HT1080 (cell line): ENCODE measurements at regions not wholly inside any gene's neighbourhood (a gene's known extent, or its start where the extent isn't known, plus 50 kb on each side); places are given as distances from the start of the nearest gene placed in this dataset.
"Not testable (repeated sequence)": the region's sequence is repeated elsewhere in the genome, so short reads cannot be mapped to it uniquely, and the experiment has no call there.

Source experiments
- DNase-seq: peaks from one replicate; pipeline ENCODE4 v3.0.0-alpha.2; 2015; ENCODE audit warnings: low read depth

- no peak for DNase-seq
Measured at GRCh38 chr10:100661520-100661919, 83.9 kb upstream of the PAX2 start.

- no peak for DNase-seq
Measured at GRCh38 chr10:100662067-100662466, 83.3 kb upstream of the PAX2 start.

- DNase-seq: no peak
Measured at GRCh38 chr10:100664316-100665149, 80.8 kb upstream of the PAX2 start.

GRCh38 chr10:100666634-100667033 is 78.7 kb upstream of the PAX2 start:
- not testable (repeated sequence) for DNase-seq

GRCh38 chr10:100669616-100670015 is 75.8 kb upstream of the PAX2 start:
- DNase-seq: no peak

GRCh38 chr10:100670368-100670767 is 75.0 kb upstream of the PAX2 start:
- no peak for DNase-seq

- no peak for DNase-seq
Measured at GRCh38 chr10:100670828-100671479, 74.4 kb upstream of the PAX2 start.

GRCh38 chr10:100672199-100672598 is 73.2 kb upstream of the PAX2 start:
- DNase-seq: no peak

- DNase-seq: no peak
Measured at GRCh38 chr10:100677290-100677945, 68.0 kb upstream of the PAX2 start.

GRCh38 chr10:100679327-100679726 is 66.1 kb upstream of the PAX2 start:
- DNase-seq: no peak

- no peak for DNase-seq
Measured at GRCh38 chr10:100683004-100683403, 62.4 kb upstream of the PAX2 start.

- no peak for DNase-seq
Measured at GRCh38 chr10:100683545-100684300, 61.7 kb upstream of the PAX2 start.

- no peak for DNase-seq
Measured at GRCh38 chr10:100684688-100685235, 60.6 kb upstream of the PAX2 start.

GRCh38 chr10:100685331-100685730 is 60.1 kb upstream of the PAX2 start:
- no peak for DNase-seq

GRCh38 chr10:100687143-100688003 is 58.0 kb upstream of the PAX2 start:
- DNase-seq: no peak

GRCh38 chr10:100688201-100688600 is 57.2 kb upstream of the PAX2 start:
- no peak for DNase-seq

GRCh38 chr10:100693821-100694220 is 51.6 kb upstream of the PAX2 start:
- DNase-seq: no peak
